H1 (cell line): ENCODE measurements at regions not wholly inside any gene's neighbourhood (a gene's known extent, or its start where the extent isn't known, plus 50 kb on each side); places are given as distances from the start of the nearest gene placed in this dataset.

Experiments used
- CHD2 ChIP-seq: IDR thresholded peaks from 2 replicates; pipeline ENCODE4 v1.6.1; 2012; ENCODE audit warnings: low read length, improper control_type of control experiment
- EZH2 ChIP-seq: fragments of 200-600 bp; sonication (generic); IDR thresholded peaks from 2 replicates; pipeline ENCODE4 v1.7.1; 2012; ENCODE audit warnings: low read depth, mild to moderate bottlenecking, moderate library complexity, low read length, inconsistent platforms; ENCODE audit not compliant: severe bottlenecking
- KDM5A ChIP-seq: fragments of 200-600 bp; IDR thresholded peaks from 2 replicates; pipeline ENCODE4 v1.7.1; 2012; ENCODE audit warnings: mild to moderate bottlenecking, low read length, inconsistent platforms, mixed read lengths
- MAFK ChIP-seq: IDR thresholded peaks from 2 replicates; pipeline ENCODE4 v1.6.1; 2012; ENCODE audit warnings: low read depth, mild to moderate bottlenecking, improper control_type of control experiment, low read length
- POLR2A ChIP-seq, 2 experiments: IDR thresholded peaks; 1 replicate in 1 of 2; 2 replicates in 1 of 2; pipeline ENCODE4 v1.6.1; 2011; ENCODE audit warnings: low read depth in 2 of 2, low read length in 2 of 2, mild to moderate bottlenecking in 2 of 2; ENCODE audit errors: control extremely low read depth in 1 of 2
- RAD21 ChIP-seq, 2 experiments: IDR thresholded peaks in 1 of 2; conservative IDR thresholded peaks in 1 of 2; 2 replicates each; pipeline ENCODE4 v1.6.1; 2011; ENCODE audit warnings: low read depth in 2 of 2, low read length in 2 of 2, improper control_type of control experiment in 1 of 2, inconsistent platforms in 1 of 2, mild to moderate bottlenecking in 1 of 2, moderate library complexity in 1 of 2
- SRF ChIP-seq: IDR thresholded peaks from 2 replicates; pipeline ENCODE4 v1.6.1; 2011; ENCODE audit warnings: mild to moderate bottlenecking, low read depth, low read length, moderate library complexity
- ZNF274 ChIP-seq: IDR thresholded peaks from 2 replicates; pipeline ENCODE4 v1.7.0; 2012; ENCODE audit warnings: low read length, borderline replicate concordance; ENCODE audit errors: extremely low read depth
- TF ChIP-seq, protein P1 (sequence below), 3 experiments: IDR thresholded peaks; 1 replicate in 2 of 3; 2 replicates in 1 of 3; pipeline versions ENCODE4 v1.5.1 to v1.6.1; 2011; ENCODE audit warnings: low read length in 3 of 3, mild to moderate bottlenecking in 3 of 3, inconsistent platforms in 2 of 3, low read depth in 1 of 3, moderate library complexity in 1 of 3; ENCODE audit not compliant: insufficient read depth in 1 of 3; ENCODE audit errors: control extremely low read depth in 1 of 3

DNA sequence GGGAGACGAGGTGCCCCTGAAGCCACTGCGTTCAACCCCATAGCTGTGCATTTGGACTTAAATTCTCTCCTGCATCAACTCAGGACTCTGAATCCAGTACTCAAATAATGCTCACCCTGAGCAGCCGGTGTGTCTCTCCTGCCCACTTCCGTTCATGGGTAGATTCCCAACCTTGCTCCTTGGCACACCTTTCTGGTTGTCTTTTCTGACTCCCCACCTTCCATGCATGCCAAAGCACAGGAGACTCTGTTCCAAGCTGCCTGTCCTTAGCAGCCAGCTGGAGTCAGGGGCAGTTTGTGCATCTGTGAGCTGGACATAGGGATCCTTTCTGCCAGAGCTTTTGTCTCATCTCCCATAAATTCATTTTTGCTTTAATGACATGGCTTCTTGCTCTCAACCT, 1242.5 kb downstream of the TBC1D22A start:
- TF ChIP-seq KDM5A, result no peak
- TF ChIP-seq, protein P1, sequence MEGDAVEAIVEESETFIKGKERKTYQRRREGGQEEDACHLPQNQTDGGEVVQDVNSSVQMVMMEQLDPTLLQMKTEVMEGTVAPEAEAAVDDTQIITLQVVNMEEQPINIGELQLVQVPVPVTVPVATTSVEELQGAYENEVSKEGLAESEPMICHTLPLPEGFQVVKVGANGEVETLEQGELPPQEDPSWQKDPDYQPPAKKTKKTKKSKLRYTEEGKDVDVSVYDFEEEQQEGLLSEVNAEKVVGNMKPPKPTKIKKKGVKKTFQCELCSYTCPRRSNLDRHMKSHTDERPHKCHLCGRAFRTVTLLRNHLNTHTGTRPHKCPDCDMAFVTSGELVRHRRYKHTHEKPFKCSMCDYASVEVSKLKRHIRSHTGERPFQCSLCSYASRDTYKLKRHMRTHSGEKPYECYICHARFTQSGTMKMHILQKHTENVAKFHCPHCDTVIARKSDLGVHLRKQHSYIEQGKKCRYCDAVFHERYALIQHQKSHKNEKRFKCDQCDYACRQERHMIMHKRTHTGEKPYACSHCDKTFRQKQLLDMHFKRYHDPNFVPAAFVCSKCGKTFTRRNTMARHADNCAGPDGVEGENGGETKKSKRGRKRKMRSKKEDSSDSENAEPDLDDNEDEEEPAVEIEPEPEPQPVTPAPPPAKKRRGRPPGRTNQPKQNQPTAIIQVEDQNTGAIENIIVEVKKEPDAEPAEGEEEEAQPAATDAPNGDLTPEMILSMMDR (IDR thresholded peaks at IDR 0.05; ENCODE audit: control extremely low read depth in 1 of 3, insufficient read depth in 1 of 3, low read depth in 1 of 3, low read length in 3 of 3), result no peak
- no peak for TF ChIP-seq POLR2A (IDR thresholded peaks at IDR 0.05; ENCODE audit: control extremely low read depth in 1 of 2, low read depth in 2 of 2, low read length in 2 of 2)
- no peak for TF ChIP-seq ZNF274
- TF ChIP-seq EZH2, result no peak
- TF ChIP-seq RAD21 (IDR thresholded peaks at IDR 0.05 in 1 of 2, conservative IDR thresholded peaks at IDR 0.05 in 1 of 2; ENCODE audit: low read depth in 2 of 2, low read length in 2 of 2), result no peak
- TF ChIP-seq SRF, result no peak
- no peak for TF ChIP-seq CHD2
- TF ChIP-seq MAFK, result no peak
